ENCODE measurements at regions not wholly inside any gene's neighbourhood (a gene's known extent, or its start where the extent isn't known, plus 50 kb on each side); places are given as distances from the start of the nearest gene placed in this dataset.

GRCh38 chr6:1123386-1124375 lies 188.2 kb upstream of the FOXQ1 start:
- H3K4me3 Mint-ChIP-seq: no peak overlapping the region
- H3K36me3 Mint-ChIP-seq: no peaks in the 10 kb centered on the region
- H3K27ac Mint-ChIP-seq: no peak overlapping the region
- DNase-seq (no peak), ATAC-seq (no peak)
- H3K4me1 Mint-ChIP-seq: no peaks in the 10 kb centered on the region
- CTCF ChIA-PET: no interaction called here
- peaks cover 9% of the 10 kb centered on the region for H3K27me3 Mint-ChIP-seq
- no peaks in the 10 kb centered on the region for H3K9me3 Mint-ChIP-seq (ENCODE audit: low read depth)

DNA sequence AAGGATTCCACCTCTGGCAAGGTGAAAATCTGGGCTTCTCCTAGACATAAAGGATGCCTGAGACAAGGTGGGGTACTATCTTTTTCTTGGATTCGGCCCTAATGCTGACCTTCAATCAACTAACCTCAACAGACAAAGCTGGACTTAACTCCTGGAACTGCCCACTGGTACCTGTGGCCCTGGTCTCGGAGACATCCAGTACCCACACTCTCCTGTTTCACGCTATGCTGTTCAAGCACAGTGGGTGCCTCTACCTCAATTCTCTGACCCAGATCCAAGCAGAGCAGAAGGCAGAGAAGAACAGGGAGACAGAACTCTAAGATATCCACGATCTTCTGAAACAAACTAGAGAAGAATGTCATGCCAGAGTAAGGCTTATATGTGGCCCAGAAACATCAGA lies 189.8 kb upstream of the FOXQ1 start:
- no peak for DNase-seq
- no peak for ATAC-seq
- CTCF ChIA-PET: no interaction called here
- Mint-ChIP-seq H3K27me3 (peaks cover 11% of the 10 kb centered on the region), H3K27ac (no peak overlapping the region), H3K9me3 (ENCODE audit: low read depth) (no peaks in the 10 kb centered on the region), H3K4me1 (no peaks in the 10 kb centered on the region), H3K36me3 (no peaks in the 10 kb centered on the region), H3K4me3 (no peak overlapping the region)

GRCh38 chr6:1118287-1118647 lies 193.6 kb upstream of the FOXQ1 start:
- no peaks in the 10 kb centered on the region for H3K36me3 Mint-ChIP-seq
- H3K4me1 Mint-ChIP-seq: no peaks in the 10 kb centered on the region
- CTCF ChIA-PET: no interaction called here
- peaks cover 17% of the 10 kb centered on the region for H3K27me3 Mint-ChIP-seq
- H3K27ac Mint-ChIP-seq: no peak overlapping the region
- no peak overlapping the region for H3K4me3 Mint-ChIP-seq
- DNase-seq (no peak), ATAC-seq (no peak)
- no peaks in the 10 kb centered on the region for H3K9me3 Mint-ChIP-seq (ENCODE audit: low read depth)

- no peak overlapping the region for H3K27ac Mint-ChIP-seq
- ATAC-seq (no peak), DNase-seq (no peak)
- peaks cover 17% of the 10 kb centered on the region for H3K27me3 Mint-ChIP-seq
- CTCF ChIA-PET: no interaction called here
- H3K36me3 Mint-ChIP-seq: no peaks in the 10 kb centered on the region
- no peak overlapping the region for H3K4me3 Mint-ChIP-seq
- H3K4me1 Mint-ChIP-seq: no peaks in the 10 kb centered on the region
- H3K9me3 Mint-ChIP-seq (ENCODE audit: low read depth): no peaks in the 10 kb centered on the region
Observed at GRCh38 chr6:1117530-1118286, 194.2 kb upstream of the FOXQ1 start.

DNA sequence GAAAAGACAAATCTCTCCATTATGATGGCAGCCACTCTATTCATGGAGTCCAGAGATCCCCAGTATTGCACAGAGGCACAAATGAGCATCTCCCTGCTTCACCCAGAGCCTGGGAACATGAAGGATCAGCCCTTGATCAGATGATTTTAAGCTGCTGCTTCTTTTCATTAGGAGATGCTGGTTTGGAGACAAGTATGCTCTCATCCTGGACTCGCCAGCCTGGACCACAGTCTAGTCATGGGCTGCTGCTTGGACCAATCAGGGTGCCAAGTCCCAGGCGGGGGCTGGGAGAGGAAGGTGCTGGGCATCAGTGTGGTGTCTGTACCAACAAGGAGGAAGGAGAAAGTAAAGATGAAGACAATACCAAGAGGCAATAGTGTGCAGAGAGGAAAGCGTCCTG lies 195.7 kb upstream of the FOXQ1 start:
- CTCF ChIA-PET: no interaction called here
- H3K27me3 Mint-ChIP-seq: peaks cover 17% of the 10 kb centered on the region
- no peak overlapping the region for H3K4me3 Mint-ChIP-seq
- ATAC-seq: no peak
- H3K36me3 Mint-ChIP-seq: no peaks in the 10 kb centered on the region
- no peaks in the 10 kb centered on the region for H3K4me1 Mint-ChIP-seq
- no peaks in the 10 kb centered on the region for H3K9me3 Mint-ChIP-seq (ENCODE audit: low read depth)
- no peak for DNase-seq
- H3K27ac Mint-ChIP-seq: no peak overlapping the region

GRCh38 chr6:1113916-1114540 lies 197.9 kb upstream of the FOXQ1 start:
- H3K4me3 Mint-ChIP-seq: no peak overlapping the region
- CTCF ChIA-PET: no interaction called here
- H3K36me3 Mint-ChIP-seq: no peaks in the 10 kb centered on the region
- H3K27me3 Mint-ChIP-seq: peaks cover 11% of the 10 kb centered on the region
- no peaks in the 10 kb centered on the region for H3K9me3 Mint-ChIP-seq (ENCODE audit: low read depth)
- no peak for ATAC-seq
- no peaks in the 10 kb centered on the region for H3K4me1 Mint-ChIP-seq
- no peak for DNase-seq
- no peak overlapping the region for H3K27ac Mint-ChIP-seq

DNA sequence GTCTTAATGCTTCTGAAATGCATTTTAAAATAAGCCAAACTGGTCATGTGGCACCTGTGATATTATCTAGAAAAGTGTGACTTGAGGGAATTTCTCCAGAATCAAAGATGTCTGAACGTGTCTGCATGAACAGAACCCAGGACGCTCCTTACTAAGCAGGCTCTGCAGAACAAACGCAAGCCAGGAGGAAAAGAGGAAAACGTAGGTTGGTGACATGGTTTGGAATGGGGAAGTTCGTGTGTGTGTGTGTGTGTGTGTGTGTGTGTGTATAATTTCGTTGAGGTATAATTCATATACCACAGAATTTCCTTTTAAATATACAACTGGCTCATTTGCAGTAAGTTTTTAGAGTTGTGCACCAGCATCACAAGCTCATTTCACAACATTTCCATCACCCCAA lies 200.5 kb upstream of the FOXQ1 start:
- no peaks in the 10 kb centered on the region for H3K36me3 Mint-ChIP-seq
- H3K9me3 Mint-ChIP-seq (ENCODE audit: low read depth): no peaks in the 10 kb centered on the region
- DNase-seq: no peak
- no peaks in the 10 kb centered on the region for H3K4me1 Mint-ChIP-seq
- no peak for ATAC-seq
- no peak overlapping the region for H3K27ac Mint-ChIP-seq
- H3K27me3 Mint-ChIP-seq: peaks cover 6% of the 10 kb centered on the region
- no peak overlapping the region for H3K4me3 Mint-ChIP-seq
- CTCF ChIA-PET: no interaction called here

GRCh38 chr6:1110941-1111349 lies 201.0 kb upstream of the FOXQ1 start:
- Mint-ChIP-seq H3K9me3 (ENCODE audit: low read depth) (no peaks in the 10 kb centered on the region), H3K27me3 (peaks cover 6% of the 10 kb centered on the region), H3K4me1 (no peaks in the 10 kb centered on the region), H3K27ac (no peak overlapping the region), H3K4me3 (no peak overlapping the region), H3K36me3 (no peaks in the 10 kb centered on the region)
- no peak for DNase-seq
- ATAC-seq: no peak
- CTCF ChIA-PET: no interaction called here

DNA sequence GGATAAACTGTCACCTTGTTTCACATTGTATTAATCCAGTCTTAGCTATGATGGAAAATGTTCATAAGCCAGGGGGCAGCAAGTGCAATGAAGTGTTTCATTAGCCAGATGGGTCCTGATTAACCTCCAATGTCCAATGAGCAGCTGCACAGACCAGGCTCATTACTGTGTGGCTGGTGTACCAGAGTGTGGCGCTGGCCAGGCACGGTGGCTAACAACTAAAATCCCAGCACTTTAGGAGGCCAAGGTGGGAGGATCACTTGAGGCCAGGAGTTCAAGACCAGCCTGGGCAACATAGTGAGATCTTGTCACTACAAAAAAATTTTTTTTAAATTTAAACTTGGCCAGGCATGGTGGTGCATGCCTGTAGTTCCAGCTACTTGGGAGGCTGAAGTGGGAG lies 201.7 kb upstream of the FOXQ1 start:
- ATAC-seq (no peak), DNase-seq (no peak)
- Mint-ChIP-seq H3K4me1 (no peaks in the 10 kb centered on the region), H3K36me3 (no peaks in the 10 kb centered on the region), H3K9me3 (ENCODE audit: low read depth) (no peaks in the 10 kb centered on the region), H3K4me3 (no peak overlapping the region), H3K27me3 (peaks cover 6% of the 10 kb centered on the region), H3K27ac (no peak overlapping the region)
- CTCF ChIA-PET: no interaction called here

- H3K36me3 Mint-ChIP-seq: no peaks in the 10 kb centered on the region
- CTCF ChIA-PET: no interaction called here
- DNase-seq (no peak), ATAC-seq (no peak)
- H3K4me3 Mint-ChIP-seq: no peak overlapping the region
- no peaks in the 10 kb centered on the region for H3K9me3 Mint-ChIP-seq (ENCODE audit: low read depth)
- no peaks in the 10 kb centered on the region for H3K4me1 Mint-ChIP-seq
- H3K27me3 Mint-ChIP-seq: no peaks in the 10 kb centered on the region
- no peak overlapping the region for H3K27ac Mint-ChIP-seq
Observed at GRCh38 chr6:1109134-1109533, 202.8 kb upstream of the FOXQ1 start.

DNA sequence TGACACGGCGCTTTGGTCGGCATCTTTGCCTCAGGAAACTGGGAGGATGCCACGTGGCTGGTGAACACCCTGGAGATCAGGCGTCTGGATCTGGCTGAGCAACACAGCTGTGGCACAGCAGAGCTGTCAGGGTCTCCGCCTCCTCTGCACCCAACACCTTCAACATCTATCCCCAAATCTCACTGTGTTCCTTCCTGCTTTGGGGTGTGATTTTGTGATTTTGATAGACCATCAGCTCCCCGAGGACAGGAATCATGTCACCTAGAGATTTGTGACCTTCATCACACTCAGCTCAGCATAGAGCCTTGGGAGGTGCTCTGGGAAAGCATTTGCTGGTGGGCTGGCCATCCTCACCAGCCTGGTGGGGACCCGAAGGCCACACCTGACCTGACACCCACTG lies 203.7 kb upstream of the FOXQ1 start:
- Mint-ChIP-seq H3K9me3 (ENCODE audit: low read depth) (no peaks in the 10 kb centered on the region), H3K4me3 (no peak overlapping the region), H3K4me1 (no peaks in the 10 kb centered on the region), H3K27me3 (no peaks in the 10 kb centered on the region), H3K36me3 (no peaks in the 10 kb centered on the region), H3K27ac (no peak overlapping the region)
- CTCF ChIA-PET: interaction anchor here (0.6 kb wide), 1 partner anchor 1825 kb away, joined by 4 read pairs; no protein-coding TSS in a partner anchor
- DNase-seq: no peak
- no peak for ATAC-seq

- H3K27ac Mint-ChIP-seq: no peak overlapping the region
- no peaks in the 10 kb centered on the region for H3K9me3 Mint-ChIP-seq (ENCODE audit: low read depth)
- ATAC-seq: no peak
- peaks cover 3% of the 10 kb centered on the region for H3K27me3 Mint-ChIP-seq
- no peaks in the 10 kb centered on the region for H3K36me3 Mint-ChIP-seq
- no peaks in the 10 kb centered on the region for H3K4me1 Mint-ChIP-seq
- CTCF ChIA-PET: no interaction called here
- no peak overlapping the region for H3K4me3 Mint-ChIP-seq
- no peak for DNase-seq
Observed at GRCh38 chr6:1107578-1107977, 204.3 kb upstream of the FOXQ1 start.

DNA sequence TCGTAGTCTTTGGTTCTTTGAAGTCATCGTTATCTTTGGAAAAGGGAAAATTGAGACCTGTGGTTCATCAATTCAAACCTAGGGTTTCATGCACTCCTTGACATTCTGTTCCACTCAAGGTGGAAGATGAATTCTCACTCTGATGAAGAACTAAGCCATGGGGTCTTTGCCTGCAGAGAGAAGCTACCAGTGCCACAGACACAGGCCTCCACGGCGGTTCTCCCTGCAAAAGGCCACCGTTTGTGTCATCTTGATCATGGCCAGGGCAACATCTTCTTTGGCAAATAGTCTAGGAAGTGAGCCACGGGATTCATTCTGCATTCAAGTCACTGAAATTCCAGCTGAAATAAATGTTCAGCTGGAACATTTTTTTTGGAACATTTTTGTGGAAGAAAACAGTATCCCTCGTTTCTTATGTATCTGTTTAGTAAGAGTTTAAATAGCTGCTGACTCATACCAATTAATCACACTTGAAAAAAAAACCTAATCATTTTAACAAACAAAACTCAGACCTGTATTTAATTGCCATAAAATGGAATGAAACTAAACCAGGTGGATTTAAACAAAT lies 206.0 kb upstream of the FOXQ1 start:
- Mint-ChIP-seq H3K27me3 (peaks cover 3% of the 10 kb centered on the region), H3K4me1 (no peaks in the 10 kb centered on the region), H3K27ac (no peak overlapping the region), H3K9me3 (ENCODE audit: low read depth) (no peaks in the 10 kb centered on the region), H3K4me3 (no peak overlapping the region), H3K36me3 (no peaks in the 10 kb centered on the region)
- CTCF ChIA-PET: no interaction called here
- DNase-seq (no peak), ATAC-seq (no peak)
